ENCODE measurements at regions not wholly inside any gene's neighbourhood (a gene's known extent, or its start where the extent isn't known, plus 50 kb on each side); places are given as distances from the start of the nearest gene placed in this dataset.

- in situ Hi-C loops (cut with HindIII; ENCODE audit: low pct_unique_long_range_greater_than_20kb, low sequenced_read_pairs): no loop called here
- no peak for DNase-seq (ENCODE audit: low read depth in 1 of 2, low spot score in 1 of 2)
- TF ChIP-seq JUND (IDR thresholded peaks at IDR 0.05; ENCODE audit: low read depth): no peak
Observed at GRCh38 chr18:40366521-40366920, 1588.5 kb upstream of the PIK3C3 start.

- in situ Hi-C loops (cut with HindIII; ENCODE audit: low pct_unique_long_range_greater_than_20kb, low sequenced_read_pairs): no loop called here
- TF ChIP-seq JUND (IDR thresholded peaks at IDR 0.05; ENCODE audit: low read depth): no peak
- no peak for DNase-seq (ENCODE audit: low read depth in 1 of 2, low spot score in 1 of 2)
Observed at GRCh38 chr18:40365526-40365925, 1589.5 kb upstream of the PIK3C3 start.

- TF ChIP-seq JUND (IDR thresholded peaks at IDR 0.05; ENCODE audit: low read depth): no peak
- in situ Hi-C loops (cut with HindIII; ENCODE audit: low pct_unique_long_range_greater_than_20kb, low sequenced_read_pairs): no loop called here
- DNase-seq (ENCODE audit: low read depth in 1 of 2, low spot score in 1 of 2): no peak
Observed at GRCh38 chr18:40360558-40360957, 1594.5 kb upstream of the PIK3C3 start.

GRCh38 chr18:40357536-40357935 is 1597.5 kb upstream of the PIK3C3 start:
- TF ChIP-seq JUND (IDR thresholded peaks at IDR 0.05; ENCODE audit: low read depth): no peak
- in situ Hi-C loops (cut with HindIII; ENCODE audit: low pct_unique_long_range_greater_than_20kb, low sequenced_read_pairs): no loop called here
- no peak for DNase-seq (ENCODE audit: low read depth in 1 of 2, low spot score in 1 of 2)

GRCh38 chr18:40356168-40356567 is 1598.9 kb upstream of the PIK3C3 start:
- in situ Hi-C loops (cut with HindIII; ENCODE audit: low pct_unique_long_range_greater_than_20kb, low sequenced_read_pairs): no loop called here
- DNase-seq (ENCODE audit: low read depth in 1 of 2, low spot score in 1 of 2): no peak
- no peak for TF ChIP-seq JUND (IDR thresholded peaks at IDR 0.05; ENCODE audit: low read depth)

- DNase-seq (ENCODE audit: low read depth in 1 of 2, low spot score in 1 of 2): no peak
- in situ Hi-C loops (cut with HindIII; ENCODE audit: low pct_unique_long_range_greater_than_20kb, low sequenced_read_pairs): no loop called here
- no peak for TF ChIP-seq JUND (IDR thresholded peaks at IDR 0.05; ENCODE audit: low read depth)
Observed at GRCh38 chr18:40355726-40356125, 1599.3 kb upstream of the PIK3C3 start.

- no peak for DNase-seq (ENCODE audit: low read depth in 1 of 2, low spot score in 1 of 2)
- in situ Hi-C loops (cut with HindIII; ENCODE audit: low pct_unique_long_range_greater_than_20kb, low sequenced_read_pairs): no loop called here
- TF ChIP-seq JUND (IDR thresholded peaks at IDR 0.05; ENCODE audit: low read depth): no peak
Observed at GRCh38 chr18:40348196-40348595, 1606.8 kb upstream of the PIK3C3 start.

GRCh38 chr18:40347261-40347660 is 1607.8 kb upstream of the PIK3C3 start:
- in situ Hi-C loops (cut with HindIII; ENCODE audit: low pct_unique_long_range_greater_than_20kb, low sequenced_read_pairs): no loop called here

GRCh38 chr18:40346146-40346545 is 1608.9 kb upstream of the PIK3C3 start:
- TF ChIP-seq JUND (IDR thresholded peaks at IDR 0.05; ENCODE audit: low read depth): no peak
- DNase-seq (ENCODE audit: low read depth in 1 of 2, low spot score in 1 of 2): no peak
- in situ Hi-C loops (cut with HindIII; ENCODE audit: low pct_unique_long_range_greater_than_20kb, low sequenced_read_pairs): no loop called here

More at GRCh38 chr18:40347261-40347660, 1607.8 kb upstream of the PIK3C3 start:
- TF ChIP-seq JUND (IDR thresholded peaks at IDR 0.05; ENCODE audit: low read depth): no peak
- DNase-seq (ENCODE audit: low read depth in 1 of 2, low spot score in 1 of 2): no peak

GRCh38 chr18:40341701-40342100 is 1613.3 kb upstream of the PIK3C3 start:
- no peak for TF ChIP-seq JUND (IDR thresholded peaks at IDR 0.05; ENCODE audit: low read depth)
- DNase-seq (ENCODE audit: low read depth in 1 of 2, low spot score in 1 of 2): no peak
- in situ Hi-C loops (cut with HindIII; ENCODE audit: low pct_unique_long_range_greater_than_20kb, low sequenced_read_pairs): no loop called here

- DNase-seq (ENCODE audit: low read depth in 1 of 2, low spot score in 1 of 2): no peak
- in situ Hi-C loops (cut with HindIII; ENCODE audit: low pct_unique_long_range_greater_than_20kb, low sequenced_read_pairs): no loop called here
- no peak for TF ChIP-seq JUND (IDR thresholded peaks at IDR 0.05; ENCODE audit: low read depth)
Observed at GRCh38 chr18:40338284-40338683, 1616.8 kb upstream of the PIK3C3 start.

GRCh38 chr18:40326985-40327384 is 1628.0 kb upstream of the PIK3C3 start:
- DNase-seq (ENCODE audit: low read depth in 1 of 2, low spot score in 1 of 2): no peak
- in situ Hi-C loops (cut with HindIII; ENCODE audit: low pct_unique_long_range_greater_than_20kb, low sequenced_read_pairs): no loop called here
- TF ChIP-seq JUND (IDR thresholded peaks at IDR 0.05; ENCODE audit: low read depth): no peak

- no peak for TF ChIP-seq JUND (IDR thresholded peaks at IDR 0.05; ENCODE audit: low read depth)
- in situ Hi-C loops (cut with HindIII; ENCODE audit: low pct_unique_long_range_greater_than_20kb, low sequenced_read_pairs): no loop called here
- no peak for DNase-seq (ENCODE audit: low read depth in 1 of 2, low spot score in 1 of 2)
Observed at GRCh38 chr18:40325988-40326387, 1629.0 kb upstream of the PIK3C3 start.

- no peak for DNase-seq (ENCODE audit: low read depth in 1 of 2, low spot score in 1 of 2)
- TF ChIP-seq JUND (IDR thresholded peaks at IDR 0.05; ENCODE audit: low read depth): no peak
- in situ Hi-C loops (cut with HindIII; ENCODE audit: low pct_unique_long_range_greater_than_20kb, low sequenced_read_pairs): no loop called here
Observed at GRCh38 chr18:40314199-40314598, 1640.8 kb upstream of the PIK3C3 start.

Measured in T47D (cell line).